CD4-positive, alpha-beta T cell treated with Interferon gamma for 1 hour (primary cell): ENCODE measurements at regions not wholly inside any gene's neighbourhood (a gene's known extent, or its start where the extent isn't known, plus 50 kb on each side); places are given as distances from the start of the nearest gene placed in this dataset.

Experiments
- DNase-seq: peaks from one replicate; pipeline ENCODE4 v3.0.0-alpha.2; 2020

DNA sequence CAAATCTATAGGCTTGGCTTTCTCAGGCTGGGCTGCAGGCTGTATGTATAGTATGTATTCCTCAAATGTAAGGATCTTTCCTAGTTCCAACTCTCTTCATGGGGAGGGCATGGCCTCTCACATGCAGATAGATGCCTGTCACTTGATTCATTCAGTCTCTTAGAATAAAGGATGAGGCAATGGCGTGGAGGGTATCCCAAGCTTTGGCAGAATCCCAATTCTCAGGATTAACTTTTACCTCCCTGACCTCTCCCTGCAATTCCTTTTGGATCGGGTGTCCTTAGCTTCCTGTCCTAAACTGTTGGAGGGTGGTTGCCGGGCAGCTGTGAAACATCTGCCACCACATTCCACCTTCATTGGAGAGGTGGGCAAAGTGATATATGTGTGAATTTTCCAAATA is 80.3 kb downstream of the INSIG2 start:
- DNase-seq = no peak

DNA sequence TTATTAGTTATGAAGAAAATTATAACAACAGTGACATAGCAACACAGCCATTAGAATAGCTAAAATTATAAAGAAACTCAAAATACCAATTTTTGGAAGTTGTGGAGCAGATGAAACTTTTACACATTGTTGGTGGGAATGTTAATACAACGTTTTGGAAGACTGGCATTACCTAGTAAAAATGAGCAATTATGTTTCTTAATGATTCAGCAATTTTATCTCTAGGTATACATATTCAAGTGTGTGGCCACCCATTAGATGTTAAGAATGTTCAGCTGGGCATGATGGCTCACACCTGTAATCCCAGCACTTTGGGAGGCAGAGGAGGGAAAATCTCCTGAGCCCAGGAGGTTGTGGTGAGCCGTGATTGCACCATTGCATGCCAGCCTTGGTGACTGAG is 78.8 kb downstream of the INSIG2 start:
- no peak for DNase-seq

DNA sequence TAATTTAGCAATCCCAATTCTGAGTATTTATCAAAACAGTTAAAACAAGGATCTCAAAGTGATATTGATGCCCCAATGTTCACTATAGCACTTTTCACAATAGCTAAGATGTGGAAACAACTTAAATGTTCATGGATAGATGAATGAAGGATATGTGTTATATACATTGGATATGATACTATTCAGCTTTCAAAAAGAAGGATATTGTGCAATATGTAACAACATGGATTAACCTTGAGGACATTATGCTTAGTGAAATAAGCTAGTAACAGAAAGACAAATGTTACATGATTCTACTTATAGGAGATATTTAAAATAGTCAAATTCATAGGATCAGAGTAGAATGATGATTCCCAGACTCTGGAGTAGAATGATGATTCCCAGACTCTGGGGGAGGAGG is 78.0 kb downstream of the INSIG2 start:
- no peak for DNase-seq

DNA sequence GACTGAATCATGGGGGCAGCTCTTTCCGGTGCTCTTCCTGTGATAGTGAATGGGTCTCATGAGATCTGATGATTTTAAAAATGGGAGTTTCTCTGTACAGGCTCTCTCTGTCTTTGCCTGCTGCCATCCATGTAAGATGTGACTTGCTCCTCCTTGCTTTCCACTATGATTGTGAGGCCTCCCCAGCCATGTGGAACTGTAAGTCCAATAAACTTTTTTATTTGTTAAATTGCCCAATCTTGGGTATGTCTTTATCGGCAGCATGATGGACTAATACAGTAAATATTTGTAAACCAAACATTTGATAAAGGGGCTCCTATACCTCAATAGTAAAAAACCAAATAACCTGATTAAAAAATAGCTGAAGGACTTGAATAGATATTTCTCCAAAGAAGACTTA is 77.3 kb downstream of the INSIG2 start:
- DNase-seq = no peak
